Astrocyte of the cerebellum (primary cell): ENCODE measurements at regions not wholly inside any gene's neighbourhood (a gene's known extent, or its start where the extent isn't known, plus 50 kb on each side); places are given as distances from the start of the nearest gene placed in this dataset.

Experiments
- DNase-seq: peaks from one replicate; pipeline ENCODE4 v3.0.0-alpha.2; 2011; ENCODE audit warnings: low read depth
- H3K4me3 ChIP-seq: 2 replicates; pipeline ENCODE4 v1.5.1; 2011; ENCODE audit warnings: mild to moderate bottlenecking, low read depth, low read length, moderate library complexity
- in situ Hi-C: cut with HindIII; loops from 2 replicates; pipeline ENCODE4 v1.10.0; 2017; ENCODE audit warnings: low sequenced_read_pairs
- TF ChIP-seq, protein P1 (sequence below): IDR thresholded peaks from 2 replicates; pipeline ENCODE4 v1.5.1; 2012; ENCODE audit warnings: low read length, low read depth, moderate library complexity, mild to moderate bottlenecking; ENCODE audit errors: missing control alignments

GRCh38 chr10:1963341-1963740, 226.0 kb upstream of the ADARB2 start:
- in situ Hi-C loops = no loop called here
- TF ChIP-seq, protein P1, sequence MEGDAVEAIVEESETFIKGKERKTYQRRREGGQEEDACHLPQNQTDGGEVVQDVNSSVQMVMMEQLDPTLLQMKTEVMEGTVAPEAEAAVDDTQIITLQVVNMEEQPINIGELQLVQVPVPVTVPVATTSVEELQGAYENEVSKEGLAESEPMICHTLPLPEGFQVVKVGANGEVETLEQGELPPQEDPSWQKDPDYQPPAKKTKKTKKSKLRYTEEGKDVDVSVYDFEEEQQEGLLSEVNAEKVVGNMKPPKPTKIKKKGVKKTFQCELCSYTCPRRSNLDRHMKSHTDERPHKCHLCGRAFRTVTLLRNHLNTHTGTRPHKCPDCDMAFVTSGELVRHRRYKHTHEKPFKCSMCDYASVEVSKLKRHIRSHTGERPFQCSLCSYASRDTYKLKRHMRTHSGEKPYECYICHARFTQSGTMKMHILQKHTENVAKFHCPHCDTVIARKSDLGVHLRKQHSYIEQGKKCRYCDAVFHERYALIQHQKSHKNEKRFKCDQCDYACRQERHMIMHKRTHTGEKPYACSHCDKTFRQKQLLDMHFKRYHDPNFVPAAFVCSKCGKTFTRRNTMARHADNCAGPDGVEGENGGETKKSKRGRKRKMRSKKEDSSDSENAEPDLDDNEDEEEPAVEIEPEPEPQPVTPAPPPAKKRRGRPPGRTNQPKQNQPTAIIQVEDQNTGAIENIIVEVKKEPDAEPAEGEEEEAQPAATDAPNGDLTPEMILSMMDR = no peak
- H3K4me3 ChIP-seq = no peak overlapping the region
- no peak for DNase-seq

DNA sequence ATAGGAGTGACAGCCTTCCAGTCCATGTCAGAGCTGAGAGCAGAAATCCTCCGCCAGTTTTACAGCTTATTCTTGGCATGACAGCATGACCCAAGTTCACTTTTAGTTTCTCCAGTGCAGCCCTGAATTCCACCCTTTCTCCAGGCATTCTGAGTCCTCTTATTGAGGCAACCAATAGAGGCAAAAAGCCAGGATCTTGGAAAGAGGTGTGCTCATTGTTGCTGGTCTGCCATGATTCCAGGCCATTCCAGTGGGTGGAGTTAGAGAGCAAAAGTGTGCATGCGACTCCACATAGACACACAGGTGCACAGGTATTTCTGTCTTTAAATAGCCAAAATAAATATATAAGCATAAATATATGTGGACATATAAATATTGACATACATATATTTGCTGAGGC, 224.7 kb upstream of the ADARB2 start:
- TF ChIP-seq, protein P1 = no peak
- no peak overlapping the region for H3K4me3 ChIP-seq

GRCh38 chr10:1960982-1961381, 223.7 kb upstream of the ADARB2 start:
- in situ Hi-C loops = no loop called here
- H3K4me3 ChIP-seq = no peak overlapping the region
- DNase-seq = no peak
- TF ChIP-seq, protein P1 = no peak

More for the DNA sequence above, 224.7 kb upstream of the ADARB2 start:
- DNase-seq = no peak
- in situ Hi-C loops = no loop called here

DNA sequence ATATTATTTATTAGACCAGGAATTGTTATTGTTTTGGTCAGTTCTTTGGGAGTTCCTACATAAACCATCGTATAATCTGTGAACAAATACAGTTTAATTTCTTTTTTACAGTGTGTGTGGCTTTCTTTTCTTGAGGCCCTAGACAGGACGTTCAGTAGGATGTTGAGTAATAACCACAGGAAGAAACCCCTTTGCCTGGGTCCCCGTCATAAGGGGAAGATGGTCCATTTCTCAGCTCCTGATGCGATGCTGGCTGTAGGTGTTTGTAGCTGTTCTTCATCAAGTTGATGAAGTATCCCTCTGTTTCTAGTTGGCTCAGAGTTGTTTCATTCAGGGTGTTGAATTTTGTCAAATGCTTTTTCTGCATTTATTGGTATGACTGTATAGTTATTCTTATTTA, 219.7 kb upstream of the ADARB2 start:
- TF ChIP-seq, protein P1 = no peak
- H3K4me3 ChIP-seq = no peak overlapping the region
- in situ Hi-C loops = no loop called here
- DNase-seq = no peak

DNA sequence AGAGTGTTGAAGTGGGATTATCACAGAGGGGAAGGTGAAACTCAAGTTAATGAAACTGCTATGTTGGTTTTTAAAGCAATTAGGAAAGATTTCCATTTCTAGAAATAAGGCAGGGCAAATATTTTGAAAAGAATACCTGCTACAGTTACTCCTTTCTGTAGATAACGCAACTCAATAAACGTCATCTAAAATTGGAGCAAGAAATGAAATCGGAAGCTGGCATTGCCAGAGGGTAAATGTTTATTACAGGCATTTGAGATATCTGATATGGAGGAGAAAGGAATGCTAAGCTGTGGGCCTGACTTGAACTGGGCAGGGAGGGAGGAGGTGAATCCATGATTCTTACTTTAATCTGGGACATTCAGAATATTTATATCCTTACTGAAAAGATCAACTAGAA, 217.0 kb upstream of the ADARB2 start:
- TF ChIP-seq, protein P1 = no peak
- no peak for DNase-seq
- H3K4me3 ChIP-seq = no peak overlapping the region
- in situ Hi-C loops = no loop called here

DNA sequence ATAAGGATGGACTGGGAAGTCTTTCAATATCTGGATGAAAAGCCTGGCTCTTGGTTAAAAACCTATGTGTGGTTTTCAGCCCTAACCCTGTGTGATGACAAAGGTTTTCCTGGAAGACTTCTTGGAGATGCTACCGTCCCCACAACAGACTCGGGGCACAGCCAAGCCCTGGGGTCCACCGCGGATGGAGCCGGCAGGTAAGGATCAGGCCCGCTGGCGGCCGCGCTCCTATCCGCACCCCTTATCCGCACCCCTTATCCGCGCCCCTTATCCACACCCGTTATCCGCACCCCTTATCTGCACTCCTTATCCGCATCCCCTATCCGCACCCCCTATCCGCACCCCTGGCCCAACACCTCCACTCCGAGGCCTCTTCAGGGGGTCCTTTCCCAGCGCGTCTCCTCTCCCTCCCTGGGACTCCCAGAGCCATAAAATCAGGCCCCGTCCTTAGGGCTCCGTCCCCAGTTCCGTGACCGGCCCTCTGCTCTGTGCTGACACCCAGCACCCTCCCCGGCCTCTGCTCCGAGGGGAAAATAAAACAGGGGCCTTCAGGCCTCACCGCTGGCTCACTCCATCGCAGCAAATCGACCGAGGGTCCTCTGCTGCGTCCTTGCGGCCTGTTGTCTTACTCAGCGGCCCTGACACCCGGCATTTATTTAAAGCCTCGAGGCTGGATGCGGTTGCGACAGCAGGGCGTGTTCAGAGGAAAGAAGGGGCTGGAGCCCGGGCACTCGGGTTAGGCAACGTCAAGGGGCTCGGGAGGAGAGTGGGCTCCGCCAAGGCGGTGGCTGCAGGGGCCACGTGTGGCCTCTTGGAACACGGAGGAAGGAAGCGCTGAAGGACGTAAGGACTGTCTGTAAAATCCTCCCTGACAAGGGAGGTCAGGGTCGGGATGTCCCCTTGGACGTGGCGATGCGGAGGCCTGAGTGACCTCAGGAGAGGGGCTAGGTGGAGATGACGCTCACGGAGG, 215.1 kb upstream of the ADARB2 start:
- in situ Hi-C loops = no loop called here
- TF ChIP-seq, protein P1 = no peak
- H3K4me3 ChIP-seq = no peak overlapping the region
- no peak for DNase-seq
